NCI-H82 treated with DMSO at 0.1 percent for 48 hours (cell line): ENCODE measurements at regions not wholly inside any gene's neighbourhood (a gene's known extent, or its start where the extent isn't known, plus 50 kb on each side); places are given as distances from the start of the nearest gene placed in this dataset.
"Not testable (repeated sequence)": the region's sequence is repeated elsewhere in the genome, so short reads cannot be mapped to it uniquely, and the experiment has no call there.

Experiments used
- DNase-seq: peaks from one replicate; lab custom pipeline; 2025; ENCODE audit not compliant: unreplicated experiment; lab: John Stamatoyannopoulos, UW

DNA sequence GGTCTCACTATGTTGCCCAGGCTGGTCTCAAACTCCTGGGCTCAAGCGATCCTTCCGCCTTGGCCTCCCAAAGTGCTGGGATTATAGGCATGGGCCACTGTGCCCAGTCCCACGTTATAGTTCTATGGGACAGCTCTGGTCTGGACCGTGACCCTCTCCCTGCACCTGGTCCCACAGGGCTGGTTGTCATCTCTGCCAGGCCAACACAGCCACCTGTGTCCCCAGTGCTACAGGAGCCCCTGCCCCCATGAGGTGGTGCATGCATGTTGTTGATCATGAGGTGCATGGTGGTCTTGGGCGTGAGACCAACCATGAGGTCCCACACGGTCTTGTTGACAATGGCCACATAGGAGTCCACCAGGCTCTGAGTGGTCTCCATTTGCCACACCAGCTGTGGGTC, 51.0 kb upstream of the UBE2Q2 start:
- not testable (repeated sequence) for DNase-seq

DNA sequence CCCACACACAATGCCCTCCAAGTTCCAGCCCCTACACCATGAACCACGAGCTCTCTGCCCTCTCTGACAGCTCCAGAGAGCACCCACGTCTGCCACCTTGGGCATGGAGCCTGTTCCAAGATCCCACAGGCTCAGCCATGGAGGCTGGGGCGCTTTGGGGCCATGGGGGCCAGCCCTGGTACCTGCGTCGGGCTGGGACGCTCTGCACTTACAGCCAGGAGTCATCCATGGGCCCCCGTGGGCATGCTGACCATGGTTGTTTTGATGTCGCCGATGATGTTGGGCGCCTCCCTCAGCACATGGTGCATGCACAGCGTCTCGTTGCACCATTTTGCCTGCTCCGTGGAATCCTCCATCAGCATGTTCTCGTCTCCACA, 51.9 kb upstream of the UBE2Q2 start:
- DNase-seq = no peak

DNA sequence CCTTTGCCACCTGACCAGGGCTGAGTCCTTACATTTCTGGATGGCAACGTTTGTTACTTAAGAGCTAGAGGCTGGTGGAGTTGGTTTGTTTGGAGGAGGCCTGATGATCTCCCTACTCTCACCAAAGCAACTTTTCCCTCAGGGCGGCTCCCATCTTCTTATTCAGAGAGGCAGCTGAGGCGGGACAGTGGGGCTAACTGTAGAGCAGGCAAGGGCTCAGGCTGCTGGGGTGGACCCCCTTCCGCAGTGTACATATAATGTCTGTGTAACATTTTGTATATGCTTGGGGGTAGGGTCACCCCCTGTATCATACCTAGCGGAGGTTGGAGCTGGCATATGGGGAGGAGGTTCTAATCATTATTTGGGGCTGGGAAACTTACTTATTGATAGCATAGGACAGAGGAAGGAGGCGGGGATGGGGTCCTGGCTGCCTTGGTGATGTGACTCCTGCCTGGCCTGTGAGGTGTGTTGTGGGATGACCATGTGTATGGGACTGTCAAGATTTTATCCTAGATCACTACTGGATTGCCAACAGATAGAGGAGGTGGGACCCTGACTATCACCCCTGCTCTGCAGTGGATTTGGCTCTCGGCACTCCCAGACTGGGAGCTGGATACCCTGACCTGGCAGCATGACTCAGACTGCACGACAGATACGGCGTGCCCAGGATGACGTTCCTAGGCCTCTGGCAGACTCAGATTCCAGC, 52.5 kb upstream of the UBE2Q2 start:
- DNase-seq = no peak

DNA sequence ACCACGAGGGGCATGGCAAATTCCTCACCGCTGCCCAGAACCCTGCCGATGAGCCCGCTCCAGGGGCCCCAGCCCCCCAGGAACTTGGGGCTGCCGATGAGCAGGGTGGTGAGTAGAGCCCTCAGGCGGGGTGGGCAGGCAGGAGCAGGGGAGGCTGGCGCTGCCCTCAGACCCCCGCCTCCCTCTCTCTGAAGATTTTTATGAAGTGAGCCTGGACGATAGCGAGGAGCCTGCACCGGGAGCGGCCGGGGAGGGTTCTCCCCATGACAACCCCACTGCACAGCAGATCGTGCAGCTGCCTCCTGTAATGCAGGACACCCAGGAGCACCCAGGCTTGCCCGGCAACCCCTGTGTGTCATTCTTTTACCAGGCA, 56.7 kb upstream of the UBE2Q2 start:
- DNase-seq = no peak

DNA sequence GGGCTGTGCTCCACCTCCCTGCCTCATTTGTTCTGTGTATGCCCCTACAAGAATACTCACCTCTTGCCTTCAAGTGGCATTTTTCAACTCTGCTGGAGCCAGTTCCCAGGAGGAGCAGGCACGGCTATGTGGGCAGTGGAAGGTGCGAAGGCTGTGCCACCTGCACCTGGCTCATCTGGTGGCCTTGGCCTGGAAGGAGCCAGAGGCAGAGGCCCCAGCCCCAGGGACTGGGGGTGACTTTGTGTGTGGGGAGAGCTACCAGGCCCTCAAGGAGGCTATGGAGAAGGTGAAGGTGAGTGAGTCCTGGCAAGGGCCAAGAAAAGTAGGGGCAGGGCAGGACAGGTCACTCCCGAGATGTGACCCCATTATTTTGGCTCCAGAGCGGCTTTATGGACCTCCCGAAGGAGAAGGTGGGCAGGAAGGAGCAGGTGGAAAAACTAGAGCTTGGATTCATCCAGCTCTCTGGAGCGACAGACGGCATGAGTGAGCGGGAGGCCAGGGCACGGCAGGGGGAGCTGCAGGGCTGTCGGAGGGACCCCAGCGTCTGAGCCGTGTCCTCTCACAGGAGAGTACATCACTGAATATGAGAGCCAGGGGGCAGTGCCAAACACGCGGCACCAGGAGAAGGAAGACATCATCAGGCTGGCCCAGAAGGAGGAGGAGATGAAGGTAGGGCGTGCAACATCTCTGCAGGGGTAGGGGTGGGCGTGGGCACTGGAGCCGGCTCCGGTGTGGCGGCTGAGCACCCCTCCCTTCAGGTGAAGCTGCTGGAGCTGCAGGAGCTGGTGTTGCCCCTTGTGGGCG, 57.3 kb upstream of the UBE2Q2 start:
- peak; percentile 29 for DNase-seq

DNA sequence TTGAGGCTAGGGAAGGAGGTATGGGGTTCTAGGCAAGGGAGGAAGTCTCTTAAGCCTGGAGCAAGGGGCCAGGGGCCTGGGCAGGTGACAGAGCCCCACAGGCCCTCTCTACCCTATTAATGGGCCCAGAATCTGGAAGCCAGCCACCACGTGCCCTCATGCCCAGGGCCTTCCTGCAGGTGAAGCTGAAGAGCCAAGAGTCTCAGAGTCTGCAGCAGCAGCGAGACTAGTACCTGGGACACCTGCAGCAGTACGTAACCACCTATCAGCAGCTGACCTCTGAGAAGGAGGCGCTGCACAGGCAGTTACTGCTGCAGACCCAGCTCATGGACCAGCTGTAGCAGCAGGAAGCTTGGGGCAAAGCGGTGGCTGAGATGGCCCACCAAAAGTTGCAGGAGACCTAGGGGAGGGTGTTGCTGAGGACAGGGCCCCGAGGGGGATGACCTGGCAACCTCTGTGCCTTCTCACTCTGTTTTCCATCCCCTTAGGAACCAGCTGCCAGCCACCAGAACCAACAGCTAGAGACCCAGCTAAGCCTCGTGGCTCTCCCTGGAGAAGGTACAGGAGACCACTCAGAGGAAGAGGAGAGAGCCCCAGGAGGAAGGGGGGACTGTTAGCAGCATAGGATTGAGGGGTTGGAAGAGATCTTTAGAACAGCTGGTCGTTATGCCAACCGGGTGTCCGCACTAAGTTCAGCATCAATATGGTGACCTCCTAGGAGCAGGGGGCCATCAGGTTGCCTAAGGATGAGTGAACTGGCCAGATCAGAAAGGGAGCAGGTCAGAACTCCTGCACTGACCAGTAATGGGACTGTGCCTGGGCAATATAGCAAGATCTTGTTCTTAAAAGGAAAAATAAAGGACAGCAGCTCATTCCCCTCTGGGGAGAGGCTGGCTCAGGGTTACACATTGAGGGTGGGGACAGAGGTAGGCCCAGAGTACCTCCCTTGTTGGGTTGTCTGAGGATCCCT, 58.5 kb upstream of the UBE2Q2 start:
- DNase-seq = not testable (repeated sequence)

DNA sequence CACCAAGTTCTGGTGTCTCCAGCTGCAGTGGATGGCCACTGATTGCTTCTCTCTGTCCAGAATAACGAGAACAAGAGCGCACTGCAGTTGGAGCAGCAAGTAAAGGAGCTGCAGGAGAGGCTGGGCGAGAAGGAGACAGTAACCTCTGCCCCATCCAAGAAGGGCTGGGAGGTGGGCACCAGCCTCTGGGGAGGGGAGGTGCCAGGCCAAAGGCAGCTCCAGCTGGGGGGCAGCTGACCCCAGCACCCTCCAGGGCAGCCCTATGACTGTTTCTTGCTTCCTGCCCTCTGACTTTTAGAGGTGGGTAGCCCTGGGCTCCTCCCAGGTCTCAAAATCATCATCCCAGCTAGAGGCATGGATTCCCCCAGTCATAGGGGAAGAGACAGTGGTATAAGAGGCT, 59.7 kb upstream of the UBE2Q2 start:
- not testable (repeated sequence) for DNase-seq

DNA sequence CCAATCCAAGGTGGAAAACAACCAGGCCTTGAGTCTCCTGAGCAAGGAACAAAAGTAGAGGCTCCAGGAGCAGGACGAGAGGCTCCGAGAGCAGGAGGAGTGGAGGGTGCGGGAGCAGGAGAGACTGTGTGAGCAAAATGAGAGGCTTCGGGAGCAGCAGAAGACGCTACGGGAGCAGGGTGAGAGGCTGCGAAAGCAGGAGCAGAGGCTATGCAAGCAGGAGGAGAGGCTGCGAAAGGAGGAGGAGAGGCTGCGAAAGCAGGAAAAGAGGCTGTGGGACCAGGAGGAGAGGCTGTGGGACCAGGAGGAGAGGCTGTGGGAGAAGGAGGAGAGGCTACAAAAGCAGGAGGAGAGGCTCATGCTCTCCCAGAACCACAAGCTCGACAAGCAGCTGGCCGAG, 60.3 kb upstream of the UBE2Q2 start:
- DNase-seq = no peak

DNA sequence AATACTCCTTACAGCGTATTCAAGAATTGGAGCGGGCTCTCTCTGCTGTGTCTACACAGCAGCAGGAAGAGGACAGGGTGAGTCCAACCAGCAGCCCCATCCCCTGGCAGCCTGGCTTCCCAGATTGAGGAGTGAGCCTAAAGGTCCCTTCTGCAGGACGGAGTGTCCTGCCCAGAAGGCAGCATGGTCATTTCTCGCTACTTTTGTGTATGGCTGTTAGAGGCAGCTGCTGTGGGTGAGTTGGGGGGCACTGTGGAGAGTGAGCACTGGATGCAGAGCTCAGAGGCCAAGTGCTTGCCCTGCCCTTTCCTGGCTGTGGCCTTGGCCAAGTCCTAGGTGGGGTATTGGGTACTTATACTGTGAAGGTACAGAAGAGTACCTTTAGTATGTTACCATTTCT, 62.3 kb upstream of the UBE2Q2 start:
- DNase-seq = not testable (repeated sequence)

DNA sequence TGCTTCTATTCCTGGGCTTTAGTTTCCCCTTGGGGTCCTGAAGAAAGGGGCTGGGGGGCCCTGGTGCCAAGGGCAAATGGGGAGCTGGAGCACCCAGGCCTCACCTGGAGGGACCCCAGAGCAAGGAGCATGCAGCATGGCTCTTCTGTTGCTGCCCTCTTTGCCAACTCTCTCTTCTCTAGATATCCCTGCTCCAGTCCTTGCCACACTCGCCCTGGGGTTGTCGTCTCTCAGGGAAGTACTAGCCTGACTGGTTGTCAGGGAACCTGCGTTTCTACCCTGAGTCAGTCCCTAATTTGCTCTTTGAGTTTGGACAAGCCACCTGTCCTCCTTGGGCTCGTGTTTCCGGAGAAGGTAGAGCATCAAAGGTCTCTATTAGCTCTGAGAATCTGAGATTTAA, 63.7 kb upstream of the UBE2Q2 start:
- no peak for DNase-seq

DNA sequence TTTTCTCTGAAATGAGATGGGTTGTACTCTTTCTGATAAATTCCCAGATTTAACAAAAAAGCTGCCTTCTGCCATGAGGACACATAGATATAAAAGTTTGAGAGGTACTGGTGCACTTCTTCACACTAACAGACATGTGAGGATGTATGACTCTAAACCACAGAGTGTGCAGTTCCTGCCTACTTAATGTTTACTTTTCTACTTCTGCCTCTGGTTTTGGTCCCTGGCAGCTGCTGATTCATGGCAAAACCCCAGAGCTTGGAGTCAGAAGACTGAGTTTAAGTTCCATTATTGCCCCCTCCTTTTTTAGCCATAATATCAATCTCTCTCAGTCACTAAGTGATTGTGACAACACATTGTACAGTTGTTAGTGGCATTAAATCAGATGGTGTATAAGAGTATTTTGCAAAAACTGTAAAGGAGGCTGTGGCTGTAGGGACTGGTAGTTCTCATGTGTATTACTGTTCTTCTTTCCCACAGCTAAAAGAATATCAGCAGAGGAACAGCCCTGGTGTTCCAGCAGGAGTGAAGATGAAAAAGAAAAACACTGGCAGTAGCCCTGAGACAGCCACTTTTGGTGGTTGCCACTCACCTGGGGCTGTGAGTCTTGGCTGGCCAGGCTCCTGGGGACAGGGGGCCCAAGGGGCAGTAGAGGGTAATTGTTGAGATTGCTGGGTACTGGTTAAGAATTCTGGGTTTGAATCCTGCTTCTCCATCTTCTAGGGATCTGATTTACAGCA, 64.4 kb upstream of the CSPG4 start:
- not testable (repeated sequence) for DNase-seq

DNA sequence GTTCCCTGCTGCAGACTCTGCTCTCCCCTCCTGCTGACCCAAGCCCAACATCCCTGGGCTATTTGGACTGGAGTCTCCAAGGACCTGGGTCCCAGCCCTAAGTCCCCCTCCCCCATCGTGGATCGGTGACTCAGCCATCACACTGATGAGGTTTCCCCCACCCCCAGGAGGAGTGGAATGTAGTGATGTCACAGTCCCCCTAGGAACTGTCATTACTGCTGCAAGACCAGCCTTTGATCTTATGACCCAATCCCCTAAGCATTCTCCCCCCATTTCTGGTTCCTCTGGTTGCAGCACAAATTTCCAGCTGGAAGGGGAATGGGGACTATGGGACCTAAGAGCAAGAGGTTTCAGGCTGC, 63.4 kb upstream of the CSPG4 start:
- no peak for DNase-seq

DNA sequence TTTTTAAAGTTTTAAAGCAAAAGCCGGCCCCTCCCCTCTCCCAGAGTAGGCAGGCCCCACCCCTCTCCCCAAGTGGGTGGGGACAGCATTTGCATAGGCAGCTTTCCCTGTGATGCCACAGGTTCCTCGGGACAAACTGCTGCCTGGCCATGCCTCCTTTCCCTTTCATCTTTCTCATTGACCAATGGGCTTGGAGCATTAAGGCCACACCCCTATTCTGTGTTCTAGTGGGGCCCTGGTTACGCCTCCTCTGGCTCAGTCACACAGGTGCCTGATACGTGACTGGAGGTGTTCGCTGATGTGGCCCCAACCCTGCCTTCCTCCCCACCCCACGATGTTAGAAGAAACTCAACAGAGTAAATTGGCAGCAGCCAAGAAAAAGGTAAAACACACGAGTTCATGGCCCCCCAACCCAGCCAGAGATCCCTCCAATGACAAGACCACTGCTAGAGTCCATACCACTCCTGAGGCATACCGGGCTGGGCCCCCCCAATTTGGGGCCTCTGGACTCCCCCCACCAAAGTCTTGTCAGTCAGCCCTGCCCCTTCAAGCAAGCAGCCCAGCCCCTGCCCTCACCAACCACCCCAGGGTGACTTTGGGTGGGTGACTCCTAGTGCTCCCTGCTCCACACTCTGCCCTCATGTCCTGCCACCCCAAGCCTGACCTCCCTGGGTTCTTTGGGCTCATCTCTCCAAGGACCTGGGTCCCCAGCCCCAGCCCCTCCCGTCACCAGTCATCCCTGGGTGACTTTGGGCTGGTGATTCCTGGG, 62.8 kb upstream of the CSPG4 start:
- DNase-seq = peak; percentile 4

DNA sequence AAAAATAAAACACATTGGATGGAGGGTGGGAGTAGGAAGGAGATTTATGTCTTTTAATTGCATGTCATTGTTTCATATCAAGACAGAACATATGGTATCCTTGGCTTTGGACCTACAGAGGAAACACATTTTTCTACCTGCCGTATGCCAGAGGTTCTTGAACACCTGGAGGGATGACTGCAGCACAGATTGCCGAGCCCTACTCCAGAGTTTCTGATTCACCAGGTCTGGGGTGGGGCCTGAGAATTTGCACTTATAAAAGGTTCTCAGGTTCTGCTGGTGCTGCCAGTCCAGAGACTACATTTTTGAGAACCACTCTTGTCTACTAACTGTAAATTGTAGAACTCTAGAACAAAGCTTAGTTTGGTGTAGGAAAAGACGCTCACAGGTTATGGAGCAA, 61.3 kb upstream of the CSPG4 start:
- DNase-seq = not testable (repeated sequence)

DNA sequence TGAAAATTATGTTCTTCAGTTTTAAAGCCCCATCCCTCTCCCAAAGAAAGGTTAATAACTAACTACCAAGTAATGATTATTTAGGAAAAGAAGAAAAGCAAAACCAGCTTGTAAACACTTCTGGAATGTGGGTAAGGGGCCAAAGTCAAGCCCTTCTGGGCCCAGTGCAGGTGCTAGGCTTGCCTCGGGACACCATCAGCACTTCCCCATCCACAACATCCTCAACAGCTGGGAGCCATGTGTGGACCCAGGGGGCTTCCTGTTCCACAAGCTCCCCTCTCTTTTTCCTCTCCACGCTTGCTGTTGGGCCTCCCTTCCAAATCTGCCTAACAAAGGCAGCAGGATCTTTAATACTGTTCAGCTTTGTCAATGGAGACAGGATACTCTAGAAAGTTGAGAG, 58.4 kb upstream of the CSPG4 start:
- DNase-seq = not testable (repeated sequence)

DNA sequence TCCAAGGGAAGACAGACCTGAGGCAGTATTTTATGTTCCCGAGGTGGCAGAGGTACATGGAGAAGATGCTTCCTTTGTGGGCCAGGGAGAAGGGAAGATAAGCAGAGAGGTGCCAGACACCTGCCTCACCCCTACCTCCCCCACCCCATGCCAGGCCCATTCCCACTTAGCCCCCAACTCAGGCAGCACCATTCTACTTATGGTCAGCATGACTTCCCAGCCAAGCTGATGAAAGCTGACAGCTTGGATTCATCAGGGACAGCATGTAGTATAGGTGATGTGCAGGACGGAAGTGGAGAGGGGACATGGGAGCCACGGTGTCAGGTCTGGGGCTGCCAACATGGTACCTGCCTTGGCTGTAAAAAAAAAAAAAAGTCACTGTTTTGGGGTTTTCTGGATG, 57.5 kb upstream of the CSPG4 start:
- DNase-seq = no peak

DNA sequence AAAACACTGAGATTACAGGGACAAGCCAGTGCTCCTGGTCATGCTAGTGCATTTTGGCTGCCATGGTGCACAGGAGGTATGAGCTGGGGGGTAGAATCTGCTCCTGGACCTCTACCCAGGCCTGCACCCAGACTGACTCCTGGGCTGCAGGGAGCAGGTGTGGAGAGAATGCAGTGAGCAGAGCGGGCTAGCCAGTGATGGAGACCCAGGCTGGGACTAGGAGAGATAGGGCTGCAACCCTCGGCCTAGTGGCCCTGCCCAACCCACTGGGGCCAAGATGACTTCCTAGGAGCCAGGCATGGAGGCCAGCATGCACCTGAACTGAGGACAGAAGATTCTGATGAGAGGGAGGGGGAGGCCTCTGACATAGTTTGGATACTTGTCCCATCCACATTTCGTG, 55.9 kb upstream of the CSPG4 start:
- not testable (repeated sequence) for DNase-seq

DNA sequence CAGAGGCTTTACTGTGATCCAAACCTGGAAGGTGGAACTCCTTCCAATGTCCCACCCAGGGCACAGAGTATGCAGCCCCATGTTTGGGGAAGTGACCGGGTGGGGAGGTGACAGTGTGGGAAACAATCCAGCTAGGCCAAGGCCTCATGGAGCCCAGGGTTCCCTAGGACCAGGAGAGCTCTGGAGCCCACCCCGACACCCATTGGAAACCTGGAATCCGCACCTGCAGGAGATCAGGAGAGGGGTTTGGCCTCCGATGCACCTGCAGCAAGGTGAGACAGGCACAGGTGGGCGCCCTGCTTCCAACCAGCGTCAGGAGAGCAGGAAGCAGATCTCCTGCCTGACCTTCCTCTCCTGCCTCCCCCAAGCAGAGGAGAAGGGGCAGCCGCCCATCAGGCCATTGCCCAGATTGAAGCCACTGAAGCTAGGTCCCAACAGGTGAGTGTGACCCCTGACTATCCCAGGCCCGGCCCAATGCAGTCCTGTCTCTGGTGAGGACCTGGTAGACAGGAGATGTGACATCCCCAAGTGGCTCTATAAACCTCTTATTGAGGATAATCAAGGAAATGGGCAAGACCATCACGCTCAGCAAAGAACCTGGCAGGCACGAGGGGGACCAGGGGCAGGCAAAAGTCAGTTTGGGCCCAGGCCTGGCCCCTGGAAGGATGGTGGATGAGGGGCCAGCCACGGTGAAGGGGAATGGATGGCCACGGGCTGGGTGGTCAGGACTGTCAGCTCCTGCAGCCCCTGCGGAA, 53.1 kb upstream of the CSPG4 start:
- DNase-seq = not testable (repeated sequence)

DNA sequence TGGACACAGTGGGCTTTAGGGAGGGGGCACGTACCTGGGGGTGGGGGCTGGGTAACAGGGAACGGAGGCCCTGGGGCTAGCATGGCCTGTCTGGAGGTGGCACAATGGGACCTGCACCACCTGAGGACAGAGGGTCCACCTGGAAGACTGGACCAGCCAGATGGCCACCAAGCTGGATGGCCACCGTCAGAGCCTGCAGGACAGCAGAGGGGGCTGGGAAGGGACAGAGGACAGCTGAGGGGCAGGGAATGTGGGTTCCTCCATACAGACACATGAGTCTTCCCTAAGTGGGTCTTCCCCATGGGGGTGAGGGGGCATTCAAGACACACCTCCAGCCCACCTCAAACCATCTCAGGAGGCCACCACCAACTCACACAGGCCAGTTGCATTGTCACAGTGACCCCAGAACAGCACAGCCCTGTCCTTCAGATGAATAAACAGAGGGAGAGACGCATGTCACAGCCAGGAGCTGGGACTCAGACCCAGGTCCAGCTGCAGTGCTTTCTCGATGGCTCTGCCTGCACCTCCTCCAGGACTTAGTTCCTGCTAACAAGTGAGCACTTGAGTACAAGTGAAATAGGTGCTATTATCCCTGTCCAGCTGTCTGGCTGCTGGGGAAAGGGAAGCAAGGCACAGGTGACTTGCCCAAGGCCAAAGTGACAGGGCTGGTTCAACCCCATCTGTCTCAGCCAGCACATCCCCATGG, 52.4 kb upstream of the CSPG4 start:
- DNase-seq = not testable (repeated sequence)
